A172 (cell line): ENCODE measurements at regions not wholly inside any gene's neighbourhood (a gene's known extent, or its start where the extent isn't known, plus 50 kb on each side); places are given as distances from the start of the nearest gene placed in this dataset.
A peak's percentile ranks its signal among the peaks of the same experiment; 100 is the strongest.
"Not testable (repeated sequence)": the region's sequence is repeated elsewhere in the genome, so short reads cannot be mapped to it uniquely, and the experiment has no call there.

ENCODE experiments used
- DNase-seq: peaks from one replicate; pipeline ENCODE4 v3.0.0-alpha.2; 2015; ENCODE audit warnings: low spot score

- DNase-seq, result peak; percentile 93
Observed at GRCh38 chr12:28023156-28023887, 50.8 kb upstream of the PTHLH start.

- DNase-seq, result peak; percentile 58
Observed at GRCh38 chr12:28024231-28024995, 51.9 kb upstream of the PTHLH start.

DNA sequence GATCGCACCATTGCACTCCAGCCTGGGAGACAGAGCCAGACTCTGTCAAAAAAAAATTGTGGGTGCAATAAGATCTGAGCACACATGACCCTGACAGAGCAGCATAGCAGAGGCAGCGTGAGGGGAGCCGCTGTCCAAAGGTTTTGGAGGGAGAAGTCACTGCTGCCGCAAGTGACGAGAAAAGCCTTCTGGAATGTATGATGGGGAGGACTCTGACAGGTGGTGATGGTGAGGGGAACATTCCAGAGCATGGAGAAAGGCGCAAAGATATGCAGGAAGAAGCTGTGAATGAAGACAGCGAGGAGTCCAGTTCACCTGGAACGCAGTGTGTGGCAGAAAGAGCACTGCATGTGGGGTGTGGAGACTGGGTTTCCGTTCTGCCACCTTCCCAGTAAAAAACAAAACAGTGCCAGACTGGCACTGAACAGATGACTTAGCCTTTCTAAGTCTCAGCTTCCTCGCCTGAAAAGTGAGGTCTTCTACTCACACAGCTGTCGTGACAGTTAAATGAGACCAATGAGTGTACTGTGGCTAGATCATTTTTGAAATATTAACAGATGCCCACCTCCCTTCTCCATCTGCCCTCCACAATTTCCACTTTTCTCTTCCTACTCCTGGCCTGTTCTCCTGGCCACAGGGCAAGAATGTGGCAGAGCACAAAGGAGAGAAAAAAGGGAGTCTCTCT lies 53.4 kb upstream of the PTHLH start:
- no peak for DNase-seq

DNA sequence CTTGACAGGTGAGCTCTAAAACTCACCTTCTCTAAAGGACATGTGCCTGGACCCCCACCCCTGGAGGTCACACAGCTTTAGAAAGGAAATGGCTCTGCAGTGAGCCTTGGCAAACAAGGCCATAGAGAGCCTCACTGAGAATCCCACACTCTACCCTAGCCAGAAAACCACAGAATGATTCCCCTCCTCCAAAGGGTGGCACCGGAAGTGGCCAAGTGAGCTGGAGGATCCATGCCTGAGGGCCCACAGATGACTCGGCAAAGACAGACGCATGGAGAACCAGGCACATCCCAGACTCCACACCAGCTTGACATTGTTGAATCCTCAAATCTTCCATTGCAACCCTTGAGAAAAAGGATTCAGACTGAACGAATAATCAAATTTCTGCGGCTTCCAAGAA lies 54.2 kb upstream of the PTHLH start:
- peak; percentile 75 for DNase-seq

- no peak for DNase-seq
Observed at GRCh38 chr12:28027328-28027727, 54.8 kb upstream of the PTHLH start.

DNA sequence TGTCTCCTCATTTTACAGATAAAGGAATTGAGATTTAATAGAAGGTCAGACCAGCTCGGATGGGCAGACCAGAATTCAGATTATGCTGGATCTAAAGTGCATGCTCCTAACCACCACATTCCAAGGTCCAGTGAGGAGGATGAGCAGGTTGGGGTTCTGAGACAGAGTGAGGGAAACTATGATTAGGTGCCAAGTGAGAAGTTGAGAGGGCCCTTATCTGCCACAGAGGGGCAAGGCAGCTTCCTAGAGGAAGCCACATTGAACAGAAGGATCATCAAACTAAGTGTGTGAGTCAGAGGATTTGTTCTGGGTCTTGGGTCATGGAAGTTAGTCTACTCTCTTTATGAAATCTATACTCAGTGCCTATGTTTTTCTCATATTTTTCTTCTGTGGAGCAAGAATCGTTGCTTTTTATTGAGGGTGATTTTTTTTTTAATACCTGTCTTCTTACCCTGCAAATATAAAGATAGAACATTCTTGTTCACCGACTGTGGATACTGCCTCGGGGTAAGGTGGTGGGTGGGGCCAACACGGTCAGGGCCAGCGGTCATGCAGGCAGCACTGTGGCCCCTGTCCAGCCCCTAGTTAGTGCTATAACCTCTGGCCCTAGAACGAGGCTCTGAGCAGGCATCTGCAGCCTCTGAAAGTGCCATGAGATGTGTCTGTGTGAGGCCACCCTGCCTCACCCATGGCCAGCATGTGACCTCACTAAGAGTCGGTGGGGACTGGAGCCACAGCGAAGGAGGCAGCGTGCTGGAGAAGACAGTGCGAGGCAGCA lies 55.6 kb upstream of the PTHLH start:
- DNase-seq, result peak; percentile 29

- peak; percentile 63 for DNase-seq
Observed at GRCh38 chr12:28032811-28033537, 60.4 kb upstream of the PTHLH start.

GRCh38 chr12:28033538-28033915 lies 61.0 kb upstream of the PTHLH start:
- no peak for DNase-seq

- DNase-seq, result no peak
Observed at GRCh38 chr12:28034271-28034670, 61.7 kb upstream of the PTHLH start.

DNA sequence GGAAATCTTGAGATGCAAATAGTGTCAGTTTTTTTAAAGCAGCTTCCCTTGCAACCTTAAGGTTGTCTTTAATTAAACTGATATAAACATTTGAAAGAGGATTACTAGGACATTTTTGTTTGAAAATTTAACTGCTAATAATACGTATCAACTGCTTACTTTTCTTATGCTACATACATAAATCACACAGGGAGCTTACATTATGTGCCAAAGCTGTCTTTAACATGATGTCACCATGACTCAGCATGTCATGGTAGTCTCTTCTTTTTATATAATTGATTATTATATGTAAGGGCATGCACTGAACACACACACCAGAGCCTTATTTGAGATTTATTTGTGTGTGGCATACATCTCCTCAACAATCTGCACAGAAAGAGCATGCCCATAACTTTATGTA lies 63.0 kb upstream of the PTHLH start:
- DNase-seq, result peak; percentile 31

- no peak for DNase-seq
Observed at GRCh38 chr12:28036940-28037339, 64.4 kb upstream of the PTHLH start.

DNA sequence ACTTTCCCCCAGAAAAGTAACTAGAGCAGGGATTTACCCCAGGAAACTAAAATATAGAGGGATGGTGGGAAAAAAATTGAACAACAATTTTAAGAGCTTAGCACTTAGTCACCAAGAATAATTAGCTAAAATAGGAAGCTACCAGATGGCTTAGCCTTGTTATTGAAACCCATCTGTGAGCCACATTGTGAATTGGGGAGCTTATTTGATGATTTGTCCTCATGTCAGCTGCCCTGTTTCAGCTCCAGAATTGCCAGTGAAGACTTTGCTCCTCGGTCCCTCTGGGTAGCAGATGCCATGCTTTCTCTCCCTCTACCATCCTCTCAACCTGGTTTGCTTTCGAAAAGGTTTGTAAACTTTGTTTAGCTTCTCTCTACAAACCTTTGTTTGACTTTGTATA lies 67.7 kb upstream of the PTHLH start:
- DNase-seq, result no peak

GRCh38 chr12:28046600-28046999 lies 74.1 kb upstream of the PTHLH start:
- not testable (repeated sequence) for DNase-seq

GRCh38 chr12:28050606-28051005 lies 78.1 kb upstream of the PTHLH start:
- no peak for DNase-seq

GRCh38 chr12:28051516-28052354 lies 79.2 kb upstream of the PTHLH start:
- DNase-seq, result no peak

DNA sequence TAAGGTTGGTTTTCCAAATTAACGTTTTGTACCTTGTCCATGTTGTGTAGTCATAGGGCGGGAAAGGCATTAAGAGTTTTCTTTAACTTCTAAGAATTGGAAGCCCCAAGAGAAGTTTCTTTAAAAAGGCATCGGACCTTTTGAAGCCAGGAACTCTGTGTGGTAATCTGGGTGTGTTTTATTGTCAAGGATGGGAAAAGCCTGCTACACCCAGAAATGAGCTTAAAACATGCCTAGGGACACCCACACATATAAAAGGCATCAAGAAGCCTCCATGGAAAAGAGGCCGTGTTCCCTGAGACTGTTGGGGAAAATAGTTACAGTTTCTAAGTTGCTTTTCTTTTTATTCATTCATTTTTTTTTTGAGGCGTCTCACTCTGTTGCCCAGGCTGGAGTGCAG lies 81.0 kb upstream of the PTHLH start:
- no peak for DNase-seq

GRCh38 chr12:28054583-28054982 lies 82.0 kb upstream of the PTHLH start:
- no peak for DNase-seq

DNA sequence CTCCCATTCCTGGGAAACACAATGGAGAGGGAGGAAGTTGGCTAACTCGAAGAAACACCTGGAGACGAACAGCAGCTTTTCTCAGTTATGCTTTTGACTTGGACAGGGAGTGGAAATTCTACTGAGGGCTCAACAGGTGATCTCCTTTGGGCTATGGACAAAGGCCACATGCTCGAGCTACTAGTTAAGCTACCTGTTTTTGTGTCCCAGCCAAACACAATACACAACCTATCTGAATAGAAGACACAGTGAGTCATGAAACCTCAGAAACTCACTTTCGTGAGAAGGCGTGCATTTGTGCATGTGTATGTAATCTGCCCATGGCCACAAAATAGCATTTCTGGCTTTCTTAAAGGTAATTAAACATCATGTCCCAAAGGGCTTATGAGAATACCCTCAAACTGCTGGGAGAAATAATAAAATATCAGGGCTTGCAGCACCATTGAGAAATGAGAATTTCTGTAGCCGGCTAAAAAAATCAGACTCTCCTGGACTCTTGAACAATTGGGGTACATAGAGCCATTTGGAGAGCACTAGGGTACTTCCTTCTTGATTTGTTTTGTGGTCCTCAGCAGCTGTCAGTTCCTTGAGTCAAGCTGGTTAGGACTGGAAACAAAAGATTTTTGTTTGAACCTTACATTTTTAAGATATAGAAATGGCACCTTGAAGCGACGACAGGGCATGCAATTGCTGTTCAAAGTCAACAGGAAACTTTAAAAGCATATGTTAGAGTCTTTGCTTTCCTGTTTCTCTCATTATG lies 85.5 kb upstream of the PTHLH start:
- no peak for DNase-seq

GRCh38 chr12:28059220-28059619 lies 86.7 kb upstream of the PTHLH start:
- no peak for DNase-seq

GRCh38 chr12:28059668-28060067 lies 87.1 kb upstream of the PTHLH start:
- DNase-seq, result no peak
